Type B pancreatic cell (in vitro differentiated cells): ENCODE measurements at regions not wholly inside any gene's neighbourhood (a gene's known extent, or its start where the extent isn't known, plus 50 kb on each side); places are given as distances from the start of the nearest gene placed in this dataset.

Experiments used
- DNase-seq: peaks from one replicate; pipeline ENCODE4 v3.0.0; 2021; ENCODE audit warnings: mixed read lengths; ENCODE audit not compliant: unreplicated experiment; ENCODE audit errors: extremely low spot score
- H3K27ac Mint-ChIP-seq: 2 replicates; pipeline ENCODE4 v1.8.0; 2021; ENCODE audit warnings: mild to moderate bottlenecking, mixed read lengths
- H3K27me3 Mint-ChIP-seq: 2 replicates; pipeline ENCODE4 v1.8.0; 2021; ENCODE audit warnings: mixed read lengths
- H3K36me3 Mint-ChIP-seq: 2 replicates; pipeline ENCODE4 v1.8.0; 2021; ENCODE audit warnings: mixed read lengths
- H3K4me1 Mint-ChIP-seq: one replicate; pipeline ENCODE4 v1.8.0; 2021; ENCODE audit warnings: mixed read lengths; ENCODE audit not compliant: unreplicated experiment
- H3K4me3 Mint-ChIP-seq: 2 replicates; pipeline ENCODE4 v1.8.0; 2021; ENCODE audit warnings: mild to moderate bottlenecking, mixed read lengths
- H3K9me3 Mint-ChIP-seq: 2 replicates; pipeline ENCODE4 v1.8.0; 2021; ENCODE audit warnings: mixed read lengths
- CTCF ChIP-seq: fragments of 200-600 bp; sonication (generic); conservative IDR thresholded peaks from 2 replicates; pipeline ENCODE4 v1.5.0; 2021; ENCODE audit warnings: antibody characterized with exemption, mild to moderate bottlenecking

DNA sequence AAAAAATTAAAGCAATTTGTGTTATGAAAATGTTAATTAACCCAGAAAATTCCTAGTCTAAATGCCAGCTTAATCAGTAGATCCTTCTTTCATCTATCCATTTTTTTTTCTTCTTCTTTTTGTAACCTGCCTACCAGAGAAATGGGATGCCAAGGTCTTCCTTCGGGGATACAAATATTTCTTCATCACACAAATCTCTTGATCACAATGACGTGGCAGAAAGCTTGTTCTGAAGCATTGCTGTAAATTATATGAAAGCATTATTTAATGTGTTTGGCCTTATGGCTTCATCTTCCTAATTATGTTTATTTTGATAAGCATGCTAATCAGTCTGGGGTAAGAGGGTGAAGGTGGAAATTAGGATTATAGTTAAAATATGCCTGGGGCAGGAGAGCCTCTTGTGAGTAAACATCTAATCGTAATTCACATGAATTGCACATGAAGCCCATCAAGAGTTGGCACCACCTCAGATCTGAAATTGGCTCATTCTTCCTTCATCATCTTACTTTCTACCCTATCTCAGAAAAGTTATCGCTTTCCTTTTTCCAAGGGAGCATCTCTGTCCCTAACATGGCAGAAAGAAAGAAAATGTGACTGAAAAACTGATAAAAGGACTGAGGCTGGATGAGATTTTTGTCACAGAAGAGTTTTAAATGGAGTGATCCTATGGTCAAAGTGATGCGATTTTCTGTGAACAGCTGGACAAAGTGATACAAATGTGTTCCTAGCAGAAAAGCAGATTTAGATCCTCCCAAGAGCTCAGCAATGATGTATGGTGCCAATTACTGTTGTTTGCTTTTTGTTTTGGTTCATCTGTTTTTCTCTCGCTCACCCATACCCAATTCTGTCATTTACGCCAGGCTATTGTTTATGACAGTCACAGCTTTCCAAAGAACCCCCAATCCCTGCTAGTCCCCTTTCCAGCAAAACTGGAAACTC, 76.9 kb upstream of the PMAIP1 start:
- no peak overlapping the region for H3K4me3 Mint-ChIP-seq
- no peak for TF ChIP-seq CTCF
- no peak overlapping the region for H3K27ac Mint-ChIP-seq
- peaks cover 4% of the 10 kb centered on the region for H3K9me3 Mint-ChIP-seq
- H3K27me3 Mint-ChIP-seq = peaks cover 16% of the 10 kb centered on the region
- DNase-seq = no peak
- H3K36me3 Mint-ChIP-seq = no peaks in the 10 kb centered on the region
- H3K4me1 Mint-ChIP-seq = peaks cover 25% of the 10 kb centered on the region

- TF ChIP-seq CTCF = no peak
- no peak for DNase-seq
- Mint-ChIP-seq H3K4me1 (peaks cover 25% of the 10 kb centered on the region), H3K4me3 (no peak overlapping the region), H3K9me3 (peaks cover 9% of the 10 kb centered on the region), H3K36me3 (peaks cover 4% of the 10 kb centered on the region), H3K27ac (no peak overlapping the region), H3K27me3 (peaks cover 22% of the 10 kb centered on the region)
Observed at GRCh38 chr18:59821983-59822382, 77.8 kb upstream of the PMAIP1 start.

- H3K4me3 Mint-ChIP-seq = no peak overlapping the region
Observed at GRCh38 chr18:59820663-59821062, 79.1 kb upstream of the PMAIP1 start.

GRCh38 chr18:59818769-59819168, 81.0 kb upstream of the PMAIP1 start:
- Mint-ChIP-seq H3K4me3 (no peak overlapping the region), H3K27me3 (peaks cover 21% of the 10 kb centered on the region), H3K27ac (no peak overlapping the region), H3K4me1 (peaks cover 28% of the 10 kb centered on the region), H3K36me3 (peaks cover 4% of the 10 kb centered on the region), H3K9me3 (peaks cover 9% of the 10 kb centered on the region)
- DNase-seq = no peak
- TF ChIP-seq CTCF = no peak

More at GRCh38 chr18:59820663-59821062, 79.1 kb upstream of the PMAIP1 start:
- Mint-ChIP-seq H3K27me3 (peaks cover 22% of the 10 kb centered on the region), H3K4me1 (peaks cover 25% of the 10 kb centered on the region), H3K27ac (no peak overlapping the region), H3K9me3 (peaks cover 9% of the 10 kb centered on the region), H3K36me3 (peaks cover 4% of the 10 kb centered on the region)
- no peak for DNase-seq
- TF ChIP-seq CTCF = no peak

- peaks cover 22% of the 10 kb centered on the region for H3K4me1 Mint-ChIP-seq
- no peak for TF ChIP-seq CTCF
- no peak overlapping the region for H3K4me3 Mint-ChIP-seq
- peaks cover 6% of the 10 kb centered on the region for H3K27me3 Mint-ChIP-seq
- H3K9me3 Mint-ChIP-seq = peaks cover 9% of the 10 kb centered on the region
- no peak for DNase-seq
- peaks cover 4% of the 10 kb centered on the region for H3K36me3 Mint-ChIP-seq
- no peak overlapping the region for H3K27ac Mint-ChIP-seq
Observed at GRCh38 chr18:59814891-59815290, 84.9 kb upstream of the PMAIP1 start.
